AG09319 (cell line): ENCODE measurements at regions not wholly inside any gene's neighbourhood (a gene's known extent, or its start where the extent isn't known, plus 50 kb on each side); places are given as distances from the start of the nearest gene placed in this dataset.

Source experiments
- DNase-seq: peaks from one replicate; pipeline ENCODE4 v3.0.0-alpha.2; 2010; ENCODE audit warnings: low read depth; ENCODE audit errors: extremely low read depth
- TF ChIP-seq, protein P1 (sequence below): IDR thresholded peaks from 2 replicates; pipeline ENCODE4 v1.5.1; 2011; ENCODE audit warnings: low read depth, mild to moderate bottlenecking, inconsistent platforms, low read length, moderate library complexity

DNA sequence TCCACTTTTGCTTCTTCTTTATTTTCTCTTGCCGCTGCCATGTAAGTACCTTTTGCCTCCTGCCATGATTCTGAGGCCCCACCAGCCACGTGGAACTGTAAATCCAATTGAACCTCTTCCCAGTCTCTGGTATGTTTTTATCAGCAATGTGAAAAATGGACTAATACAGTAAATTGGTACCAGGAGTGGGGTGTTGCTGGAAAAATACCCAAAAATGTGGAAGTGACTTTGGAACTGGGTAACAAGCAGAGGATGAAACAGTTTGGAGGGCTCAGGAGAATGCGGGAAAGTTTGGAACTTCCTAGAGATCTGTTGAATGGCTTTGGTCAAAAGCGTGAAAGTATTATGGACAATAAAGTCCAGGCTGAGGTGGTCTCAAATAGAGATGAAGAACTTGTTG, 670.3 kb upstream of the ZWINT start:
- TF ChIP-seq, protein P1, sequence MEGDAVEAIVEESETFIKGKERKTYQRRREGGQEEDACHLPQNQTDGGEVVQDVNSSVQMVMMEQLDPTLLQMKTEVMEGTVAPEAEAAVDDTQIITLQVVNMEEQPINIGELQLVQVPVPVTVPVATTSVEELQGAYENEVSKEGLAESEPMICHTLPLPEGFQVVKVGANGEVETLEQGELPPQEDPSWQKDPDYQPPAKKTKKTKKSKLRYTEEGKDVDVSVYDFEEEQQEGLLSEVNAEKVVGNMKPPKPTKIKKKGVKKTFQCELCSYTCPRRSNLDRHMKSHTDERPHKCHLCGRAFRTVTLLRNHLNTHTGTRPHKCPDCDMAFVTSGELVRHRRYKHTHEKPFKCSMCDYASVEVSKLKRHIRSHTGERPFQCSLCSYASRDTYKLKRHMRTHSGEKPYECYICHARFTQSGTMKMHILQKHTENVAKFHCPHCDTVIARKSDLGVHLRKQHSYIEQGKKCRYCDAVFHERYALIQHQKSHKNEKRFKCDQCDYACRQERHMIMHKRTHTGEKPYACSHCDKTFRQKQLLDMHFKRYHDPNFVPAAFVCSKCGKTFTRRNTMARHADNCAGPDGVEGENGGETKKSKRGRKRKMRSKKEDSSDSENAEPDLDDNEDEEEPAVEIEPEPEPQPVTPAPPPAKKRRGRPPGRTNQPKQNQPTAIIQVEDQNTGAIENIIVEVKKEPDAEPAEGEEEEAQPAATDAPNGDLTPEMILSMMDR: no peak
- DNase-seq: no peak

DNA sequence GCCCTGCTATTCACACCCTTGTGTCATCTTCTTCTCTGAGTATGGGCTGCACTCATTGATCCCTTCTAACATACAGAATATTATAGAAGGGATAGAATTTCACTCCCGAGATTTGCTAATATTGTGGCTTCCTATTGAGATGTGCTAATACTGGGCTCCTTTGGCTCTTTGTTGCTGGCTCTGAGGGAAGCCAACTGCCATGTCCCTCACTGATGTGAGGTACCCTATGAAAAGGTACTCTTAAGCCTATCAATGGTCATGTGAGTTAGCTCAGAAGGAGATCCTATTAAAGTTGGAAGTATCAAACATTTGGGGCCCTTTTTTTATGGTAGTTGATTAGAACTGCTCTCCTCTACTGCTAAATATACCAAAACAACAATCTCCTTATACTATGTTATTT, 665.2 kb upstream of the ZWINT start:
- DNase-seq: no peak
- TF ChIP-seq, protein P1: no peak

DNA sequence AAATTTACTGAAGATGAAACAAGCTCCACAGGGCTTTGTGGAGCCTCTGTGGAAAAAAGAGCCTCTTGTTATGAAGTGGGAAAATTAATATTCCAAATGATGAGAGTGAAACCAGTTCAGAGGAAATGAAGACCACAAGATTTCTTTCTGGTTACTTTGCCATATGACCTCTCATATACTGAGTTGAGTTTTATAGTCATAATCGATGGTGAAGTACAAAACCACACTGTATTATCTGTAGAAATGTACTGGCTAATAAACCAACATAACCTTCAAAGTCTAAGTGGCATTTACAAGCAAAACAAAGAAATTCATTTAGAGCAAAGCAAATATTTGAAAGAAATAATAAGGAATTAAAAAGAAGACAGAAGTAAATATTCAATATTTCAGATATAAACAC, 662.6 kb upstream of the ZWINT start:
- DNase-seq: no peak
- TF ChIP-seq, protein P1: no peak

DNA sequence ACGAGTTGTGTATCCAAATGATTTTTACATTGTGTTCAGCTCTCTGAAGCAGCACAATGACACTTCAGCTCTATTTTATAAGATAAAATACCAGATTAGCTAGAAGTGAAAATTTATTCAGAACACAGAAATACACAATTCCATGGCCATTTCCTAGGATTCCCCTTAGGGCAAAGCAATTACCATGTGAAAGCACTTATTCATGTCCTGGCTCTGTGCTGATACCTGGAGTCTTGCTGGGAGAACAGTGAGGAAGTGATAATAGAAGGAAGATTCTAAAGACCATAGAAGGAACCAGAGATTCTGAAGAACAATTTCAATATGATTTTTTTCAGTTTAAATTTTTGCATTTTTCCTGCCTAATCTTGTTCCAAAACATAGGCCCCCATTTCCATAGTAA, 657.4 kb upstream of the ZWINT start:
- DNase-seq: no peak
- TF ChIP-seq, protein P1: no peak

DNA sequence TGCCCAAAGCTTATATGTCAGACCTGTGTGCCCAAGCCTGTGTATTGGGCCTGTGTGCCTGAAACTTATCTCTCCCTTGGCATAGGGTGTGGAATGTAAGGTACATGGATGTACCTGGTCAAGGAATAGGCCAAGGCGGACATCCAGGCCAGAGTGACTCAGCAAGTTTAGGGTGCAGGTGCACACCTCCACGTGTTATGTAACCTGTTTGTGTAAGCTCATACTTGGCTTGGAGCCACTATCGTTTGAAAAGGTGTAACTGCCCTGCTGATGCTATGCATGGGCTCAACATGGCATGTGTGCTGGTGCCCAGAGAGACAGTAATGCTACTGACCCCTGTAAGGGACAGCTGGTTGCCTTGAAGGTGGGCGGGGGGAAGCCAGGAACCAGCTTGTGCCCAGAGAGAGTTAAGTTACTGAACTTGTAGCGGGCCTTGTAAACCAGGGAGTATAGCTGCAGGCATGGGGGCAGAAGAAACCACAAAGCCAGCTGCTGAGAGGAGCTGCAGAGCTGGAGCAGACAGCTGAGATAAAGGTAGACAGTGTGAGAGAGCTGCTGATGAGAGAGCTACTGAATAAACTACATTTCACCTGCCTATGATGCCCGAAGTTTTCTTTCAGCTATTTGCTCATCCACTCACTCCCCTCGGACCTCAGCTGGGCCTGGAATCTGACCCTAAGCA, 656.4 kb upstream of the ZWINT start:
- TF ChIP-seq, protein P1: no peak
- DNase-seq: no peak

DNA sequence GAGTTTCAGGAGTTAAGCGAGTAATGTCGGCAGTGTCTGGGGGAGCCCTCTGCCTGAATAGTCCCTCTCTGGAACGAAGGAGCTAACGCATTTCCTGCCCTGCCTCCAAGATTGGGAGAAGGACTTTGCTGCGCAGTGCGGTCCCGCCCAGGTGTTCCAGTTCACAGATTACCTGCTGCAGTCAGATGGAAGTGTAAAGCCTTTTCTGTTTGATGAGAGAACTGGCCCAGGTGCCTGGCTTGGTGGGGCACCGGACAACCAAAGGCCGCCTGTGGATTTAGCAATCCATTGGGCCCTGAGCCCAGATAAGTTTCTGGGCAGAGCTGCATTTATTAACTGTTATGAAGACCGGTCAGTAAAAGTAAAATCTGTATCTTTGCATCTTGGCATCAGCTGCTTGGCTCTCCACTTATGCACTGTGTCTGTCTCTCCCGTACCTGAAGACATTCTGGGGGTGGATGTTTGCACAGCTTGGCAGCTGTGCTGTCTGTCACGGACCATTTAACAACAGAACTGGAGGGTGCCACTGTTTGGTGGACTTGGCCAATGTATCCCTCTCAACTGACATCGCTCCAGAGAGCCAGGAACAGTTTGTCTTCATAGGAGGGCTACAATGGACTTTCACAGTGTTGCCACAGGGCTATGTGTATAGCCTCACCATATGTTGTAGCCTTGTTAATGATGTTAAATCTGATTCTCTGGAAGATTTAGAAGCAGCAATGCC, 654.7 kb upstream of the ZWINT start:
- no peak for DNase-seq

DNA sequence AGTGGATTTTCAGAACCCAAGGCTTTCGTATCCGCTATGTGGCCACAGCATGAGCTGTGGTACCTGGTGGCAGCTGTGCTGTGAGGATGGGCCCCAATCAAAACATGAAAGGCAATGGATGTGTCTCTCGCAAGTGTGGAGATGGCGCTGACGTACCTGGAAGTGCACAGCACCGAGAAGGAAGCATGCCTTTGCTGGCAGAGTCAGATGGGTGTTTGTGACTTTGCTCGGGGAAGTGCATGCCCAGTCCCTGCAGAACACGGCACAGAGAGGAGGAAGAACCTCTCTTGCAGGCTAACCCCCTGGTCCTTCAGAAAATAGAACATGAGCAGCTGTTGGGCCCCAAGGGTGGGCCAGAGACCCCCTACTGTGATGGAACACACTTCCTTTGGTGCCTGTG, 654.1 kb upstream of the ZWINT start:
- TF ChIP-seq, protein P1: no peak
- DNase-seq: no peak

More for the DNA sequence above, 654.7 kb upstream of the ZWINT start:
- TF ChIP-seq, protein P1: no peak
